PFSK-1 (cell line): ENCODE measurements at regions not wholly inside any gene's neighbourhood (a gene's known extent, or its start where the extent isn't known, plus 50 kb on each side); places are given as distances from the start of the nearest gene placed in this dataset.

Source experiments
- FOXP2 ChIP-seq: optimal IDR thresholded peaks from 2 replicates; pipeline ENCODE3; 2011; ENCODE audit warnings: borderline replicate concordance, control low read depth, inconsistent platforms; ENCODE audit not compliant: insufficient read depth; ENCODE audit errors: extremely low read length, extremely low read depth
- POLR2AphosphoS5 ChIP-seq: IDR thresholded peaks from 2 replicates; pipeline ENCODE4 v1.6.1; 2012; ENCODE audit warnings: low read depth, mild to moderate bottlenecking, control low read depth, low read length, moderate library complexity
- REST ChIP-seq, 2 experiments: IDR thresholded peaks; 2 replicates each; pipeline versions ENCODE4 v1.6.1 to v1.8.0; 2011 to 2012; ENCODE audit warnings: low read depth in 2 of 2, low read length in 2 of 2, control low read depth in 1 of 2, inconsistent platforms in 1 of 2, mild to moderate bottlenecking in 1 of 2, moderate library complexity in 1 of 2; ENCODE audit not compliant: insufficient read depth in 1 of 2
- SIN3A ChIP-seq: IDR thresholded peaks from 2 replicates; pipeline ENCODE4 v1.6.1; 2012; ENCODE audit warnings: mild to moderate bottlenecking, low read length, moderate library complexity, borderline replicate concordance; ENCODE audit not compliant: insufficient read depth
- TAF1 ChIP-seq: IDR thresholded peaks from 2 replicates; pipeline ENCODE4 v1.6.1; 2012; ENCODE audit warnings: low read length, control low read depth, borderline replicate concordance; ENCODE audit not compliant: insufficient read depth

DNA sequence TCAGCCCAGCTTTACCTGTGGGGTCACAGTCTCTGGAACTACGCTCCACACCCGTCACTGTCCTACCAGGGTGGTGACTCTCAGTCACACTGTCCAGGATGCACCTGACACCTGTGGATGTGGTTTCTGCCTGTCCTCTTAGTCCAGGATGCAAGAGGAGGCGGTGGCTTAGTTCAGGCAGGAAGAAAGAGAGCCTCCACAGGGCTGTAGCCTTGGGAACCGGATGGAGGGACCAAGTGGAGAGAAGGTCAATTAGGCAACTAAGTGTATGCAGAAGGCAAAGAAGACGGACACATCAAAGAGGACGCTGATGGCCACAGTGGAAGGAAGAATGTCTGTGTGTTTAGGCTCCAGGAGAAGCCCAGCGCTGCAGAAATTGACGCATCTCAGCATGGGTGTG is 153.9 kb upstream of the IRF2BP2 start:
- TF ChIP-seq REST (IDR thresholded peaks at IDR 0.05; ENCODE audit: insufficient read depth in 1 of 2, low read depth in 2 of 2, low read length in 2 of 2) (no peak), POLR2AphosphoS5 (no peak), SIN3A (no peak), TAF1 (no peak), FOXP2 (no peak)
